DND-41 (cell line): ENCODE measurements at regions not wholly inside any gene's neighbourhood (a gene's known extent, or its start where the extent isn't known, plus 50 kb on each side); places are given as distances from the start of the nearest gene placed in this dataset.

Experiments
- ATAC-seq: fragments of 200-7000 bp; cut with Tn5 transposase; 3 replicates; pipeline ENCODE4 v1.9.1; 2021; ENCODE audit warnings: low read depth; ENCODE audit not compliant: insufficient read depth
- DNase-seq: peaks from one replicate; pipeline ENCODE4 v3.0.0-alpha.2; 2020
- H2AFZ ChIP-seq: 2 replicates; pipeline ENCODE4 v1.6.0; 2012; ENCODE audit warnings: low read depth, low read length
- H3K27ac ChIP-seq: 2 replicates; pipeline ENCODE4 v1.5.1; 2012; ENCODE audit warnings: low read length, inconsistent platforms
- H3K27me3 ChIP-seq: fragments of 200-600 bp; sonication (generic); 2 replicates; pipeline ENCODE4 v1.6.0; 2012; ENCODE audit warnings: low read length, mild to moderate bottlenecking, inconsistent platforms; ENCODE audit not compliant: insufficient read depth, poor library complexity
- H3K36me3 ChIP-seq: 2 replicates; pipeline ENCODE4 v1.5.1; 2012; ENCODE audit warnings: low read length, inconsistent platforms; ENCODE audit not compliant: insufficient read depth
- H3K4me1 ChIP-seq: 2 replicates; pipeline ENCODE4 v1.5.1; 2012; ENCODE audit warnings: mild to moderate bottlenecking, low read length; ENCODE audit not compliant: insufficient read depth
- H3K4me2 ChIP-seq: 2 replicates; pipeline ENCODE4 v1.6.0; 2012; ENCODE audit warnings: mild to moderate bottlenecking, moderate library complexity, low read length, inconsistent platforms; ENCODE audit not compliant: insufficient read depth
- H3K4me3 ChIP-seq, 2 experiments: fragments of 200-600 bp in 1 of 2; shearing (Covaris generic) in 1 of 2; 2 replicates each; pipeline ENCODE4 v1.5.1; 2012 to 2016; ENCODE audit warnings: inconsistent platforms in 2 of 2, low read length in 2 of 2, mild to moderate bottlenecking in 2 of 2, low read depth in 1 of 2, moderate library complexity in 1 of 2
- H3K79me2 ChIP-seq: 2 replicates; pipeline ENCODE4 v1.6.0; 2012; ENCODE audit warnings: low read length, inconsistent platforms; ENCODE audit not compliant: insufficient read depth
- H3K9ac ChIP-seq: 2 replicates; pipeline ENCODE4 v1.6.0; 2012; ENCODE audit warnings: low read depth, mild to moderate bottlenecking, inconsistent platforms, low read length, moderate library complexity
- H3K9me3 ChIP-seq: 2 replicates; pipeline ENCODE4 v1.5.1; 2012; ENCODE audit warnings: low read length, moderate library complexity, mild to moderate bottlenecking, inconsistent platforms; ENCODE audit not compliant: insufficient read depth, severe bottlenecking
- H4K20me1 ChIP-seq: 2 replicates; pipeline ENCODE4 v1.6.0; 2012; ENCODE audit warnings: low read length; ENCODE audit not compliant: insufficient read depth
- CTCF ChIP-seq: IDR thresholded peaks from 2 replicates; pipeline ENCODE4 v1.5.1; 2012; ENCODE audit warnings: borderline replicate concordance, low read length, moderate library complexity, mild to moderate bottlenecking; ENCODE audit not compliant: poor library complexity, severe bottlenecking; ENCODE audit errors: extremely low read depth
- EZH2 ChIP-seq: IDR thresholded peaks from 3 replicates; pipeline ENCODE4 v1.6.1; 2012; ENCODE audit warnings: borderline replicate concordance, low read depth, mild to moderate bottlenecking, moderate library complexity, low read length, inconsistent platforms; ENCODE audit not compliant: severe bottlenecking

- Histone ChIP-seq H3K9me3 (no peaks in the 10 kb centered on the region), H3K27ac (no peak overlapping the region), H2AFZ (no peak overlapping the region), H3K36me3 (no peaks in the 10 kb centered on the region), H3K4me1 (no peaks in the 10 kb centered on the region), H3K4me2 (no peak overlapping the region), H3K79me2 (no peaks in the 10 kb centered on the region), H4K20me1 (no peaks in the 10 kb centered on the region), H3K9ac (no peak overlapping the region), H3K27me3 (no peaks in the 10 kb centered on the region), H3K4me3 (no peak overlapping the region)
- DNase-seq (no peak), ATAC-seq (no peak)
- no peak for TF ChIP-seq CTCF
- no peak for TF ChIP-seq EZH2
Observed at GRCh38 chr2:53610260-53610659, 157.3 kb upstream of the CHAC2 start.

- no peak overlapping the region for H3K27ac ChIP-seq
- H3K9me3 ChIP-seq = no peaks in the 10 kb centered on the region
- no peak for TF ChIP-seq EZH2
- TF ChIP-seq CTCF = no peak
- H3K79me2 ChIP-seq = no peaks in the 10 kb centered on the region
- no peaks in the 10 kb centered on the region for H3K36me3 ChIP-seq
- no peak overlapping the region for H2AFZ ChIP-seq
- H3K4me1 ChIP-seq = no peaks in the 10 kb centered on the region
- no peak overlapping the region for H3K4me3 ChIP-seq
- ATAC-seq (no peak), DNase-seq (no peak)
- H3K9ac ChIP-seq = no peak overlapping the region
- H4K20me1 ChIP-seq = no peaks in the 10 kb centered on the region
- no peak overlapping the region for H3K4me2 ChIP-seq
- no peaks in the 10 kb centered on the region for H3K27me3 ChIP-seq
Observed at GRCh38 chr2:53609551-53609950, 158.1 kb upstream of the CHAC2 start.

GRCh38 chr2:53608293-53608692 lies 159.3 kb upstream of the CHAC2 start:
- Histone ChIP-seq H3K36me3 (no peaks in the 10 kb centered on the region), H3K9me3 (no peaks in the 10 kb centered on the region), H3K4me2 (no peak overlapping the region), H3K27ac (no peak overlapping the region), H3K27me3 (no peaks in the 10 kb centered on the region), H2AFZ (no peak overlapping the region), H3K9ac (no peak overlapping the region), H3K4me3 (no peak overlapping the region), H3K4me1 (no peaks in the 10 kb centered on the region), H3K79me2 (no peaks in the 10 kb centered on the region), H4K20me1 (no peaks in the 10 kb centered on the region)
- DNase-seq (no peak), ATAC-seq (no peak)
- TF ChIP-seq EZH2 (no peak), CTCF (no peak)

- no peak for DNase-seq
Observed at GRCh38 chr2:53600815-53601214, 166.8 kb upstream of the CHAC2 start.

More at GRCh38 chr2:53600815-53601214, 166.8 kb upstream of the CHAC2 start:
- Histone ChIP-seq H3K27me3 (no peaks in the 10 kb centered on the region), H3K4me1 (no peaks in the 10 kb centered on the region), H3K79me2 (no peaks in the 10 kb centered on the region), H3K9ac (no peak overlapping the region), H3K4me2 (no peak overlapping the region), H3K4me3 (no peak overlapping the region), H3K27ac (no peak overlapping the region), H4K20me1 (no peaks in the 10 kb centered on the region), H3K9me3 (no peaks in the 10 kb centered on the region), H2AFZ (no peak overlapping the region), H3K36me3 (no peaks in the 10 kb centered on the region)
- ATAC-seq = no peak
- no peak for TF ChIP-seq CTCF
- TF ChIP-seq EZH2 = no peak
